Lower lobe of right lung (tissue), 2 donors: ENCODE measurements at regions not wholly inside any gene's neighbourhood (a gene's known extent, or its start where the extent isn't known, plus 50 kb on each side); places are given as distances from the start of the nearest gene placed in this dataset.

Source experiments
- ATAC-seq, 2 donors: fragments of 200-7000 bp; cut with Tn5 transposase; one replicate each; pipeline ENCODE4 v1.9.1; 2020 to 2022; ENCODE audit warnings: mild to moderate bottlenecking in 2 of 2, moderate library complexity in 2 of 2
- DNase-seq: peaks from one replicate; pipeline ENCODE4 v3.0.0-alpha.2; 2020
- H3K27ac ChIP-seq: fragments of 200-600 bp; one replicate; pipeline ENCODE4 v1.8.0; 2022
- H3K27me3 ChIP-seq: fragments of 200-600 bp; one replicate; pipeline ENCODE4 v1.8.0; 2022; ENCODE audit warnings: low read depth
- H3K36me3 ChIP-seq: fragments of 200-600 bp; one replicate; pipeline ENCODE4 v1.8.0; 2022; ENCODE audit warnings: mild to moderate bottlenecking
- H3K4me1 ChIP-seq: fragments of 200-600 bp; one replicate; pipeline ENCODE4 v1.8.0; 2022
- H3K4me3 ChIP-seq: fragments of 200-600 bp; one replicate; pipeline ENCODE4 v1.8.0; 2022; ENCODE audit warnings: mild to moderate bottlenecking
- H3K9me3 ChIP-seq: fragments of 200-600 bp; one replicate; pipeline ENCODE4 v1.8.0; 2022
- CTCF ChIP-seq: fragments of 200-600 bp; IDR thresholded peaks from one replicate; pipeline ENCODE4 v1.8.0; 2022; ENCODE audit warnings: antibody characterized with exemption, mild to moderate bottlenecking
- intact Hi-C: fragments of 100-400 bp; cut with DNase I; formaldehyde crosslinking; loops from one replicate; pipeline ENCODE4 v1.11.0; 2022
- donor health status: DM: no; HTN: yes; CAD: no; lungs with severe emphysema.

DNA sequence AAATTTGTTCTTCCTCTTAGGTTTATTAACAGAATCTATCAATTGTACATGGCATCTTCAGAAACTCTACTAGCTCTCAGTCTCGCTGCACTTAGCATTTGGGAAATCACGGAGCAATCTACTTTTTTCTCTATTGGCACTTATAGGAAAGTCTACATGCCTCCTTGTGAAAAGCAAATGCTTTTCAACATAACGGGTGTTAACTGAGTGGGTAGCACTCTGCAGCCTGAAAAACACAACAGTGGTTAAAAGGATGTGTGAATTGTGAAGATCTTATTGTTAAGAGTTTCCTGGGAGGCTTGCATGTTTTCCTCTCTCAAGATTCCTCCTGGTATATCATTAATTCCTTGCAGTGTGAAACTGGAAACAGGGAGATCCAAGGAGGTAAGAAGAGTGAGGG, 204.2 kb upstream of the SESN3 start:
- Histone ChIP-seq H3K4me3 (no peak overlapping the region), H3K27ac (no peak overlapping the region), H3K4me1 (no peaks in the 10 kb centered on the region), H3K36me3 (no peaks in the 10 kb centered on the region), H3K27me3 (no peaks in the 10 kb centered on the region), H3K9me3 (no peaks in the 10 kb centered on the region)
- TF ChIP-seq CTCF = no peak
- no peak for ATAC-seq
- DNase-seq = no peak
- intact Hi-C loops = no loop called here

- Histone ChIP-seq H3K27me3 (no peaks in the 10 kb centered on the region), H3K4me3 (no peak overlapping the region), H3K27ac (no peak overlapping the region), H3K4me1 (no peaks in the 10 kb centered on the region), H3K9me3 (no peaks in the 10 kb centered on the region), H3K36me3 (no peaks in the 10 kb centered on the region)
- TF ChIP-seq CTCF = no peak
- intact Hi-C loops = no loop called here
- ATAC-seq (no peak), DNase-seq (no peak)
Measured at GRCh38 chr11:95434489-95435057, 203.6 kb upstream of the SESN3 start.

GRCh38 chr11:95434009-95434408, 203.0 kb upstream of the SESN3 start:
- H3K4me1 ChIP-seq = no peaks in the 10 kb centered on the region
- TF ChIP-seq CTCF = no peak
- no peak overlapping the region for H3K4me3 ChIP-seq
- no peaks in the 10 kb centered on the region for H3K9me3 ChIP-seq
- no peak for ATAC-seq
- H3K27ac ChIP-seq = no peak overlapping the region
- DNase-seq = no peak
- H3K36me3 ChIP-seq = no peaks in the 10 kb centered on the region
- no peaks in the 10 kb centered on the region for H3K27me3 ChIP-seq
- intact Hi-C loops = no loop called here

- intact Hi-C loops = no loop called here
- Histone ChIP-seq H3K4me3 (no peak overlapping the region), H3K4me1 (no peaks in the 10 kb centered on the region), H3K9me3 (no peaks in the 10 kb centered on the region), H3K36me3 (no peaks in the 10 kb centered on the region), H3K27ac (no peak overlapping the region), H3K27me3 (no peaks in the 10 kb centered on the region)
- ATAC-seq = no peak
- no peak for TF ChIP-seq CTCF
- DNase-seq = no peak
Measured at GRCh38 chr11:95432714-95433503, 201.9 kb upstream of the SESN3 start.

- no peaks in the 10 kb centered on the region for H3K36me3 ChIP-seq
- ATAC-seq = no peak
- intact Hi-C loops = no loop called here
Measured at GRCh38 chr11:95429376-95429907, 198.4 kb upstream of the SESN3 start.

More at GRCh38 chr11:95429376-95429907, 198.4 kb upstream of the SESN3 start:
- H3K9me3 ChIP-seq = no peaks in the 10 kb centered on the region
- H3K4me1 ChIP-seq = no peaks in the 10 kb centered on the region
- no peak overlapping the region for H3K27ac ChIP-seq
- no peak for TF ChIP-seq CTCF
- no peak for DNase-seq
- no peaks in the 10 kb centered on the region for H3K27me3 ChIP-seq
- no peak overlapping the region for H3K4me3 ChIP-seq
